Prostate gland (tissue), 2 donors: ENCODE measurements at regions not wholly inside any gene's neighbourhood (a gene's known extent, or its start where the extent isn't known, plus 50 kb on each side); places are given as distances from the start of the nearest gene placed in this dataset.

ENCODE experiments used
- CTCF ChIP-seq, 4 experiments: fragments of 200-600 bp in 2 of 4; fragments of 450-650 bp in 2 of 4; sonication (generic) in 2 of 4; IDR thresholded peaks; 1 replicate in 3 of 4; 2 replicates in 1 of 4; pipeline ENCODE4 v1.5.1; 2016 to 2019; ENCODE audit warnings: antibody characterized with exemption in 4 of 4, mild to moderate bottlenecking in 2 of 4, moderate library complexity in 2 of 4
- POLR2A ChIP-seq: fragments of 450-650 bp; IDR thresholded peaks from one replicate; pipeline ENCODE4 v1.6.1; 2016; ENCODE audit warnings: antibody characterized with exemption, mild to moderate bottlenecking

GRCh38 chr2:111670776-111671175 is 213.2 kb downstream of the ANAPC1 start:
- TF ChIP-seq CTCF (IDR thresholded peaks at IDR 0.05) = no peak
- no peak for TF ChIP-seq POLR2A
